HG02973 (cell line): ENCODE measurements at regions not wholly inside any gene's neighbourhood (a gene's known extent, or its start where the extent isn't known, plus 50 kb on each side); places are given as distances from the start of the nearest gene placed in this dataset.
"Not testable (repeated sequence)": the region's sequence is repeated elsewhere in the genome, so short reads cannot be mapped to it uniquely, and the experiment has no call there.

Experiments
- ATAC-seq: cut with Tn5 transposase; IDR thresholded peaks from one replicate; pipeline ENCODE4 v1.9.1; 2021; ENCODE audit warnings: moderate library complexity; ENCODE audit not compliant: unreplicated experiment

DNA sequence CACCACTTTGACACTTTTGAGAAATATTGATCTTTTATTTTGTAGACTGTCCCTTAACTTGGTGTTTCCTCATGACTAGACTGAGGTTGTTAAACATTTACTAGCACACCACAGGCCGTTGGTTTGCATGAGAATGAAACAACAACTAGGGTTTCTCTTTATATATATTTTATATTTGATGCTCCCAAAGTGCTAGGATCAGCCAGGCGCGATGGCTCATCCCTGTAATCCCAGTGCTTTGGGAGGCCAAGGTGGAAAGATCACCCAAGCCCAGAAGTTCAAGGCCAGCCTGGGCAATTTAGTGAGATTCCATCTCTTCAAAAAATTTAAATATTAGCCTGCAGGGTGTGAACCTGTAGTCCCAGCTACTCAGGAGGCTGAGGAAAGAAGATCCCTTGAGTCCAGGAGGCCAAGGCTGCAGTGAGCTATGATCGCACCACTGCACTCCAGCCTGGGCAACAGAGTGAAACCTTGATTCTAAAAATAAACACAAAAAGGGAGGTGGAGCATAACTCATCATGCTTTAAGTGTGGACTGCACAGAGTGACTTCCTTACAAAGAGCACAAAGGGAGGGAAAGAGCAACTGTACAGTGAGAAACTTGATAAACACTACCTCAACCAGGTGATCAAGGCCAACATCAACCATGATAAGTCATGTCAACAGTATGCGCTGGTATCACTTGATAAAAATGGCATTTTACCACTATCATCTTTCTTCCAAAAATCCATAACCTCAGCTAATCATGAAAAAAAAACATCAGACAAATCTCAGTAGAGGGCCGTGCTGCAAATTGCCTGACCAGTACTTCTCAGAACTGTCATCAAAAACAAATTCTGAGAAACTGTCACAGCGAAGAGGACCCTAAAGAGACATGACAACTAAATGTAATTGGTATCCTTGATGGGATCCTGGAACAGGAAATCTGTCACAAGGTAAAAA lies 72.8 kb upstream of the ATF7IP2 start:
- peak; percentile 86 for ATAC-seq

DNA sequence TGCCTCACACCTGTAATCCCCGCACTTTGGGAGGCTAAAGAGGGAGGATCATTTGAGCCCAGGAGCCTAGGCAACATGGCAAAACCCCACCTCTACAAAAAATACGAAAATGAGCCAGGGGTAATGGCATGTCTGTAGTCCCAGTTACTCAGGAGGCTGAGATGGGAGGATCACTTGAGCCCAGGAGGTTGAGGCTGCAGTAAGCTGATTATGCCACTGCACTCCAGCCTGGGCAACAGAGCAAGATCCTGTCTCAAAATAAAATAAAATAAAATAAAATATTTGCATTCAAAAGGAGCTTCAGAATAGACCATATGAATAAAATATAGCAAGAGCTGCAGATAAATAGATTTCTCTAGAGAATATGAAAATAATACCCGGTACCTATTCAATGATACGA lies 71.5 kb upstream of the ATF7IP2 start:
- ATAC-seq, result no peak

DNA sequence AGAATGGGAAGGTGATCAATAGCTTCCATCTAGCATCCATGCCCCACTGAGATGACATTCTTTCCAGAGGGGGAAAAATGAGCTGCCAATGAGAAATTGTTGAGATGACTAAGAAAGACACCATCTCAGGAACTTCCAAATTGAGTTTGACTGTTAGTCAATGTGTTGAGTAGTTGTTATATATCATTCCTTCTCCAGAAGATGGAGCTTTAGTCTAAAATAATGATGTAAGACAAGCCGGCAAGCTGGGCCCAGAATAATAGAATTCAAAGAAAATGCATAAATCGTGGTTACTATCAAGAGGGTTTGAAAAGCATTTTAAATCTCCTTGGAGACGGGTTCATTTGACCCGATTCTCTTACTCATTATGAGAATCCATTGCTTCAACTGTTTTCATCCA lies 71.0 kb upstream of the ATF7IP2 start:
- no peak for ATAC-seq

DNA sequence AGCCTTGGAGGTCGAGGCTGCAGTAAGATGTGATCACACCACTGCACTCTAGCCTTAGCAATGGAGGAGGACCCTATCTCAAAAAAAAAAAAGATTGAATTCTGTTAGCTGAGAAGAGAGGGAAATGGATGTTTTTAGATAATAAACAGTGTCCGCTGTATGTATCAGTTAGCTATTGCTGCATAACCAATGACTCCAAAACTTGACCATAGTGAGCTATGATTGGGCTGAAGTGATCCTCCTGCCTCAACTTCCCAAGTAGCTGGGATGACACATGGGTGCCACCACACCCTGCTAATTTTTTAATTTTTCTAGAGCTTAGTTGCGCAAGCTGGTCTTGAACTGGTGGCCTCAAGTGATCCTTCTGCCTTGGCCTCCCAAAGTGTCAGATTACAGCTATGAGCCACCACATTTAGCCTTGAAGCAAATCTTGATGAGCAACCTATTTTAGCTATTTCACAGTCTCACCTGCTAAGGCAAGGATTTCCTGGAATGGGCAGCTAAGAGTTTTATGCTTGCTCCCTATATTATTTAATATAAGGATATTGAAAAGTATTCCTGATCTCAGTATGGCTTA lies 68.3 kb upstream of the ATF7IP2 start:
- no peak for ATAC-seq

DNA sequence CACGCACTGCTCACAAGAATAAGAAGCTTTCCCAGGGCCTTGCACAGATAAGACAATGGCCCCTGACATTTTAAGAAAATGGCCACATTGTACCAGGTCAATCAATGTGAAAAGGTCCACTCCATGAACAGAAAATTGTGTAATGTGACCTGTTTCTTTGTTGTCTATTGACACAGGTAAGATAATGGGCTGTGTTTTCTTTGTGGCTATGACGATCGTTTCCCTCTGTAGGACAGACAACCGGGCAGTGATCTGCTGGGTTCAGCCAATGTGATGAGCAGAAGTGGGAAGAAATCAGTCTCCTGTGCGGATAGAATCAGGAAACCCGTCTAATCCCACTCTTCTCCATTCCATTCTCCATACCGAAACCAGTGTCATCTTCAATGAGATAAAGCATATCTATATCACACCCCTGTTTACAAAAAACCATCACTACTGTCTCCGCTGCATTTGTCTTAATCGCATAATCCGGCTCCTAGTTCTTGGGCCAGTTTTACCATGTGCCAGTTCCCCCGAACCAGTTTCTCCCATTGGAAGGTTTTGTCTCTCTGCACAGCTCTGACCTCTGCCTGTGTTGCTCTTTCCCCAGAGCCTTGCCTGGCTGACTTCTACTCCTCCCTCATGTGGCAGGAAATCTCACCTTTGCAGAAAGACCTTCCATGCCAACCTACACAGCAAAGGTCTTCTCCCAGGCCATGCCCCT lies 66.9 kb upstream of the ATF7IP2 start:
- no peak for ATAC-seq

DNA sequence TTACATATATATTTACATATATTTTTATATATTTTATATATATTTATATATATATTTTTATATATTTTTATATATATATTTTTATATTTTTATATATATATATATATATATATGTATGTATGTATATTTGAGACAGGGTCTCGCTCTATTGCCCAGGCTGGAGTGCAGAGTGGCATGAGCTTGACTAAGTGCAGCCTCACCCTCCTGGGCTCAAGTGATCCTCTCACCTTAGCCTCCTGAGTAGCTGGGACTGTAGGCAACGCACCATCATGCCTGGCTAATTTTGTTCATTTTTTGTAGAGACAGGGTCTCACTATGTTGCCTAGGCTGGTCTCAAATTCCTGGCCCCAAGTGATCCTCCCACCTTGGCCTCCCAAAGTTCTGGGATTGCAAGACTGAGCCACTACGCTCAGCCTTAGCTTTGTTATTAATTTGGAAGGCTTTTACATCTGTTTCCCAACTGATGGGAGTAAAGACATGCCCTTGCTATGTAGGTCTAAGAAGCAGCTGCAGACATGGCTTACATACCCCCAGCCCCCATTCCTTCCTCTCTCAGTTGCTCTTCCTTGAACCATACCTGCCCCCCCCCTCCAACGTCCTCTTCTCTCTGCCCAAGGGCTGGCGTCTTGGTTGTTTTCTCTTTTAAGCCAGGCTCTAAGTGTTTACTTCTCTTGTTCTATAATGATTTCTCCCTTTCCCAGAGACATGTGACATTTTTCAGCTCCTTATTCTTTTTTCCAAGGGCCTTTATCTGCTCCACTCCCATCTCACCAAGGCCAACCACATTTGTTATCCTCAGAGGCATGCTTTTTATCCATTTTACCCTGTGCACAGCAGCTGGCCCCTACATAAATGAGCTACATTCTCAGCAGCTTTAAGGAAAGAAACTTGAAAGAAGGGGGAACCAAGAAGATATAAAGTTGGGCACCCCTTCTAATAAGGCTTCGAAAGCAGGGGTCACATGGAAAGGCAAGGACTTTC lies 64.2 kb upstream of the ATF7IP2 start:
- no peak for ATAC-seq

DNA sequence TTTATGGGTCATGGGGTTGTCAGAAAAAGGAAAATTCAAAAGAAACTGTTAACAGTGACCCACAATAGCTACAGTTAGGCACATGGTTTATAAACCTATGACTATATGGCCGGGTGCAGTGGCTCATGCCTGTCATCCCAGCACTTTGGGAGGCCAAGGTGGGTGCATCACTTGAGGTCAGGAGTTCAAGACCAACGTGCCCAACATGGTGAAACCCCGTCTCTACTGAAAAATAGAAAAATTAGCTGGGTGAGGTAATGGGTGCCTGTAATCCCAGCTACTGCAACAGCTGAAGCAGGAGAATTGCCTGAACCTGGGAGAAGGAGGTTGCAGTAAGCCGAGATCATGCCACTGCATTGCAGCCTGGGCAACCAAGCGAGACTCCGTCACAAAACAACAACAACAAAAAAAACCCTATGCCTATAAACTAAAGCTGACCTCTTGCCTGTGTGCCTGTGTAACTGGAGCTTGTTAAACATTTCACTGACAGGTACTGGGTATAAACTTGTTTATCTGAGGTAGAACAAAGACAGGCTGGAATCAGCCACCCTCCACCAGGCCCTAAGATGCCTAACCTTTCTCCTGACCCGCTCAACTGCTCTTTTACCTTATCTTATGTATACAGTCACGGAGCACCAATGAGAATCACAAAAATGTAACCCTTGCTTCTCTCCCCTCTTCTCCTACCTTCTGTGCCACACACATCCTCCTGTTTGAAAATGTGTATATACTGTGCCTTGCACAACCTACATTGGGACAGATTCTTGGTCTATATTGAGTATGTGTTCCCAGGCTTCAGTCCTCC lies 62.9 kb upstream of the ATF7IP2 start:
- ATAC-seq, result no peak

DNA sequence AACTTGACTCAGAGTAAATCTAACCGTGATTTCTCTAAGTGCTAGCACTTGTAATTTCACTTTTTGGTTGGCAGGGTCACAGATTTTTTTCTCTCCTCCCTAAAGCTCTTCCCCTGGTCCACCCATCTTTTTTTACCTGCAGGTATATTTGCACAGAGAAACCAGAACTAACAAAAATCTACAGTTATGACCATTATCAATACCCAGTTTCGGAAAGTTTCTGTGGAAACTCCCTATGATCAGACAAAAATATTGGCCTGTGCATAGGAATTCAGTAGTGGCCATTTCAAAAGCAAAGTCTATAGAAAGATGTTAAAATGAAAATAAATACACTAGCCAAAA lies 62.4 kb upstream of the ATF7IP2 start:
- ATAC-seq, result no peak

DNA sequence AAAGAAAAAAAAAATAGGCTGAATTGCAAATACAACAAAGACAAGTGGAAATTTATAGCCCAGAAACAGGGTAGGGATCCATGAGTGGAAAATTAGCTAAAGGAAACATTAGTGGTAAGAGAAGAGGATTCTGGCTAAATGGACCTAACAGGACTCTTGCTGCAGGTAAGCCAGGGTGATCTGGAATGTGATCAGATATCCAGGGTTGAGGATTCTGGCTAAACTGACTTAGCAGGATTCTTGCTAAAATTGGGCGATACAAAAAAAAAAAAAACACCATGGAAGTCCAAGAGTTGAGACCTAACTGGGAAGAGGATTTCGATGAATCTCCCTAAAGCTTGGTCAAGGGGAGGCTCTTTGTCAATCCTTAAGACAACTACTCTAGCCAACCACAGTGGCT lies 61.7 kb upstream of the ATF7IP2 start:
- no peak for ATAC-seq

DNA sequence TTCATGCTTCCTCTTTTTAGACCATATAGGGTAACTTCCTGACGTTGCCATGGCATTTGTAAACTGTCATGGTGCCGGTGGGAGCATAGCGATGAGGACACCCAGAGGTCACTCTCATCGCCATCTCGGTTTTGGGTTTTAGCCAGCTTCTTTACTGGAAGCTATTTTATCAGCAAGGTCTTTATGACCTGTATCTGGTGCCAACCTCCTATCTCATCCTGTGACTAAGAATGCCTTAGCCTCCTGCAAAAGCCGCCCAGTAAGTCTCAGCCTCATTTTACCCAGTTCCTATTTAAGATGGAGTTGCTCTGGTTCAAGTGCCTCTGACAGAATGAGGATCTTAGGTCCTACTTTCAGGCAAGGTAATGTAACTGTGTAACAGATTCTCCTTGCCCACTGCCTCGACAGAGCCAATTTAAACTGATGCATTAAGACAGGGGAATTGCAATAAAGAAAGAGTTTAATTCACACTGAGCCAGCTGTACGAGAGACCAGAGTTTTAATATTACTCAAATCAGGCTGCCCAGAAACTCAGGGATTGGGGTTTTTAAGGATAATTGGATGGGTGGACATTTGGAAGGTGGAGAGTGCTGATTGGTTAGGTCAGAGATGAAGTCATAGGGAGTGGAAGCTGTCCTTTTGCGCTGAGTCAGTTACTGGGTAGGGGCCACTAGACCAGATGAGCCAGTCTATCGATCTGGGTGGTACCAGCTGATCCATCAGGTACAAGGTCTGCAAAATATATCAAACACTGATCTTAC lies 59.9 kb upstream of the ATF7IP2 start:
- no peak for ATAC-seq

DNA sequence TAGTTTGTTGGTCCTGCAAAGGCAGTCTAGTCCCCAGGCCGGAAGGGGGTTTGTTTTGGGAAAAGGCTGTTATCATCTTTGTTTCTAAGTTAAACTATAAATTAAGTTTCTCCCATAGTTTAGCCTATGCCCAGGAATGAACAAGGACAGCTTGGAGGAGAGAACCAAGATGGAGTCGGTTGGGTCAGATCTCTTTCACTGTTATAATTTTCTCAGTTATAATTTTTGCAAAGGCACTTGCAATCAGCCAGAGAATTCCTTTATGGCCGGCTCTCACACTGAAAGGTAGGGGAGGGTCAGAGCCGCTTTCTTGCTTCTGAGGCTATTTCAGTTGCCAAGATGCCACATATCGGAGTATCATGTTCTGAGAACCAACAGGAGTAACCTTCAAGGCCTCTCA lies 59.2 kb upstream of the ATF7IP2 start:
- ATAC-seq, result no peak

DNA sequence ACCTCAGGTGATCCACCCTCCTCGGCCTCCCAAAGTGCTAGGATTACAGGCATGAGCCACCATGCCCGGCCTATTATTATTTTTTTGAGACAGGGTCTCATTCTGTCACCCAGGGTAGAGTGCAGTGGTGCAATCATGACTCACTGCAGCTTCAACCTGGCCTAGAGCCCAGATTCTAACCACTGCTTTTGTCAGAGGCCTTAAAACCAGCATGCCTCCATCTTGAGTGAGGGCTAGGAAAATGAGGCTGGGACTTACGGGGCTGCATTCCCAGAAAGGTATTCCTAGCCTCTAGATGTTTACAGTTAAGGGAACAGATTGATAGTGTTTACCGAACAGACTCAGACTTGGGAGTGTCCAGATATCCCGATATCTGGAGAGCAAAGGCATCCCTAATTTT lies 57.6 kb upstream of the ATF7IP2 start:
- not testable (repeated sequence) for ATAC-seq

DNA sequence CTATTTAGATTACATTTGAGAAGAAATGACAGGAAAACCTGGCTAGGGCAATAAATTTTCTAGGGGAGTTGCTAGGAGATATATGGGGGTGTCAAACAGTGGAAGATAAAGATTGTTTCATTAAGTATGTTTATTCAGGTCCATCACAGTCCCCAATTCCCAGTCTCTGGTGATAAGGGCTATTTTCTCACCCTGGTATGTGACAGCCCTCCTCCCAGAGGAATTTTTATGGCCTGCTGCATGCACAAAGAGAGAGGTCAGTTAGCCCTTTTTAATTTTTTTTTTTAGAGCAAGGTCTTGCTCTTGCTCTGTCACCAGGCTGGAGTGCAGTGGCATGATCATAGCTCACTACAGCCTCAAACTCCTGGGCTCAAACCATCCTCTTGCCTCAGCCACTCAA lies 53.6 kb upstream of the ATF7IP2 start:
- no peak for ATAC-seq

DNA sequence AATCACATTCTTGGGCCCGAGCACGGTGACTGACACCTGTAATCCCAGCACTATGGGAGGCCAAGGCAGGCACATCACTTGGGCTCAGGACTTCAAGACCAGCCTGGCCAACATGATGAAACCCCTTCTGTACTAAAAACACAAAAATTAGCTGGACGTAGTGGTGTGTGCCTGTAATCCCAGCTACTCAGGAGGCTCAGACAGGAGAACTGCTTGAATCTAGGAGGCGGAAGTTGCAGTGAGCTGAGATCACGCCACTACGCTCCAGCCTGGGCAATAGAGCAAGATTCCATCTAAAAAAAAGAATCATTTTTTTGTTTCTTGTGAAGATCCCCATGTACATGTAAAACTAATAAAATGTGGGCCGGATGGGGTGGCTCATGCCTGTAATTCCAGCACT lies 53.1 kb upstream of the ATF7IP2 start:
- ATAC-seq, result no peak

DNA sequence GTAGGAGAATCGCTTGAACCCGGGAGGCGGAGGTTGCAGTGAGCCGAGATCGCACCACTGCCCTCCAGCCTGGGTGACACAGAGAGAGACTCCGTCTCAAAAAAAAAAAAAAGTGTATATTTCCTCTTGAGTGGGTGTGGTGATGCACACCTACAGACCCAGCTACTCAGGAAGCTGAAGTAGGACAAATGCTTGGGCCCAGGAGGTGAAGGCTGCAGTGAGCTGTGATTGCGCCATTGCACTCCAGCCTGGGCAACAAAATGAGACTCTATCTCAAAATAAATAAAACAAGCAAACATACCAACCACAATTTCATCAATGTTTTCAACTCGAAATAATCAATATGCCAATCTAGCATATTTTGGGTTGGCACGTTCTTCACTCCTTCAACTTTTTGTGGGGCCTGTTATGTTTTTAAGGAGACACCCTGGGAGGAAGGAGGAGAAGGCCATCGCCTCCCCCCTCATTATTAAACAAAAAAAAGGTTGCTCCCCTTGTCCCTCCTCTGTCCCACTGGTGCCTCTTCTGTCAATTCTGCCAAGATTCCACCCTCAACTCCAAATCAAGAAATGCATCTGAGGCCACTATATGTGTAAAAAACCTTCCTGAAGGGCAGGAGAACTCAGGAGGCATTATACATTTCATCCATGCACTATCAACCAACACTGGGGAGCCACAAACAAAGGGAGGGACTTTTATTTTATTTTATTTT lies 52.4 kb upstream of the ATF7IP2 start:
- ATAC-seq, result no peak

DNA sequence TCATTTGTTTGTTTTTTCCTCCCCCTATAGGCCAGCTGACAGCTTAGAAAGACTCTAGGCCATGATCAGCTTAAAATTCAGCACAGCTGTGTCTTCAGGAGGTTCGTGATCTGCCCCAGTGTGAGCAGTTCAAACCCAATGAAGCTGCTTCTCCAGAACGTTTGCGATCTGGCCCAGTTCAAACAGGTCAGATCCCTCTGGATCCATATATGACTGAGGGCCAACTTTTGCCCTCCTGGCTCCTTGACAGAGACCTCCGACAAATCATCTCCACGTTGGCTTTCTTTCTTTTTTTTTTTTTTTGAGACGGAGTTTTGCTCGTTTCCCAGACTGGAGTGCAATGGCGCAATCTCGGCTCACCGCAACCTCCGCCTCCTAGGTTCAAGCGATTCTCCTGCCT lies 50.2 kb upstream of the ATF7IP2 start:
- no peak for ATAC-seq
